HG02588 (cell line): ENCODE measurements at regions not wholly inside any gene's neighbourhood (a gene's known extent, or its start where the extent isn't known, plus 50 kb on each side); places are given as distances from the start of the nearest gene placed in this dataset.
"Not testable (repeated sequence)": the region's sequence is repeated elsewhere in the genome, so short reads cannot be mapped to it uniquely, and the experiment has no call there.

Source experiments
- ATAC-seq: cut with Tn5 transposase; IDR thresholded peaks from one replicate; pipeline ENCODE4 v1.9.1; 2021; ENCODE audit warnings: mild to moderate bottlenecking, moderate library complexity; ENCODE audit not compliant: unreplicated experiment

GRCh38 chr11:28951191-28951590 is 843.0 kb downstream of the METTL15 start:
- ATAC-seq: no peak

- ATAC-seq: no peak
These were observed 831.2 kb downstream of the METTL15 start for GRCh38 chr11:28939381-28939780.

DNA sequence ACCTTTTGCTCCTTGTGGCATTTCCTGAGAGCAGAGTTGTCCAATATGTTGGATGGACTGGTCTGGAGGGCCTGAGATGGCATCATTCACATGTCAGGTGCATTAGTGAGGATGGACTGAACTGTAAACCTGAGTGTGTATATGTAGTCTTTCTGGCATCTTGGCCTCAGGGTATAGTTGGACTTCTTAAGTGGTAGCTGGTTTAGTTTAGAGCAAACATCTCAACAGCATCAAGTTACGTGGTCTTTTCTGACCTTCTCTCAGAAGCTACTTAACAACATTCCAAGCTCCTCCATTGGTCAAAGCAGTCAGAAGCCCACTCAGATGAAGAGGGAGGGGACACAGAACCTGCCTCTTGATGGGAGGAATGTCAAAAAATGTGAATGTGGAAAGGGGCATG is 829.9 kb downstream of the METTL15 start:
- no peak for ATAC-seq

- no peak for ATAC-seq
These were observed 824.8 kb downstream of the METTL15 start for GRCh38 chr11:28932940-28933339.

- no peak for ATAC-seq
These were observed 815.8 kb downstream of the METTL15 start for GRCh38 chr11:28924004-28924403.

GRCh38 chr11:28922386-28922981 is 814.3 kb downstream of the METTL15 start:
- no peak for ATAC-seq

GRCh38 chr11:28919194-28919593 is 811.0 kb downstream of the METTL15 start:
- no peak for ATAC-seq

- no peak for ATAC-seq
These were observed 805.7 kb downstream of the METTL15 start for GRCh38 chr11:28913883-28914282.

- no peak for ATAC-seq
These were observed 803.6 kb downstream of the METTL15 start for GRCh38 chr11:28911829-28912228.

GRCh38 chr11:28910926-28911325 is 802.7 kb downstream of the METTL15 start:
- no peak for ATAC-seq

GRCh38 chr11:28903716-28904115 is 795.5 kb downstream of the METTL15 start:
- ATAC-seq: no peak

- no peak for ATAC-seq
These were observed 792.2 kb downstream of the METTL15 start for GRCh38 chr11:28900427-28900826.

DNA sequence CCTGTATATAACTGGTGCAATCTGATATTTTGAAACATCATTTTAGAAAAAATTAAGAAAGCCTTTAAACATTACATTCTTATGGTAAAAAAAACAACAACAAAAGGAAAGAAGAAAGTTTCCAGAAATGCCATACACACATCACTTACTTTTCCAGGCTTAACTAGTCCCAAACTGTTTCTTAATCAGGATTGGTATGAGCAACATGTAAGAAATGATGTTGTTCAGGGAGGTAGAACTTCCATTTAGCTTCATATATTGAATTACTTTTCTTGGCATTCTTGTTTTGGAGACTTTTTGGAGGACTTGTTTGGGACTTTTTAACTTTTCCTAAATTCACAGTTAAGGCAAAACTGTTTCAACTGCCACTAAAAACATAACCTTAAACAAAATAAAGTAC is 791.5 kb downstream of the METTL15 start:
- no peak for ATAC-seq

- ATAC-seq: not testable (repeated sequence)
These were observed 782.4 kb downstream of the METTL15 start for GRCh38 chr11:28890601-28891040.

DNA sequence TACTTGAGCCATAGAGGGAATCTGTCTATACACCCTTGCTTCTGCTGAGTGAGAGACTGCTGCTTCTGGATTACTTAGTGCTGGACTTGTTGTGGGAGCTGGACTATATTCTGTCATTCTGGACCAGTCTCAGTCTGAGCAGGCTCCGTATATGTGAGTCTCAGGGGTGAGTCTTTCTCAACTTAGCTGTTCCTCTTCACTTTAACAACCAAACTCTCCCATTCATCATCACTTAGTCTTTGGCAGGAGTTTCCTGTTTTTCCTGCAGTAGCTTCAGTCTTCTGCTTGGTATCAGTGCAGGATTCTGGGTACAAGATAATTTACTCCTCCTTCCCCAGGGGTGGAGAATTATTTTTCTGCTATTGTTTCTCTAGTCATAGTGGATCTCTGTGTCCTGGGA is 779.5 kb downstream of the METTL15 start:
- ATAC-seq: no peak

GRCh38 chr11:28879869-28880268 is 771.7 kb downstream of the METTL15 start:
- ATAC-seq: no peak

GRCh38 chr11:28878025-28878424 is 769.8 kb downstream of the METTL15 start:
- ATAC-seq: no peak

GRCh38 chr11:28877340-28877739 is 769.2 kb downstream of the METTL15 start:
- no peak for ATAC-seq

DNA sequence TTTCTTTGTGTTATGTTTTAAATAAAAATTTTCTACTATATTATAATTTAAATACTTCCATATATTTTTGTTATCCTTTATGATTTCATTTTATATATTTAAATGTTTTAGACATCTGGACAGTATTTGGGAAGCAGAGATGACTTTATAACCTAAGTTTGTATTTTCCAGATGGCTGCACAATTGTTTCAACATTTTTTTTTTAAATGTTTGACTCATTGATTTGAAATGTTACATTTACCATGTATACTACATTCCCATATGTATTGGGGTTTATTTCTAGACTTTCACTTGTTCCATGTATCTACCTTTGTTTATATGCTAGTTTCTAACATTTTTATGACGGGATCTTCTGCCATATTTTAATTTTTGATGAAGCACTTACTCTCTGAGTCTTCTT is 766.5 kb downstream of the METTL15 start:
- ATAC-seq: no peak

DNA sequence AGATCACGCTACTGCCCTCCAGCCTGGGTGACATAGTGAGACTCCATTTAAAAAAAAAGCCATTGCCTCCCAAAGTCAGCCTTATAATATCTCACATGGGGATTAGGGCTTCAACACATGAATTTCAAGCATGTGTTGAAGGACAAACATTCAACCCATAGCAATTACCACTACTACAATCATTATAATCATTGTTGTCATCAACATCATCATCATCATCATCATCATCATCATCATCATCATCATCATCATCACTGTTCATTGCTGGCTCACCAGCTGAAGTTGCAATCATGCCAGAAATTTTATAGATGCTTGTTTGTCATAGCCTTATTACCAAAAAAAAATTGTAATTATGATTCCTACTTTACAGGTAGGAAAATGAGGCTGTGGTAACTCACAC is 762.9 kb downstream of the METTL15 start:
- ATAC-seq: no peak

DNA sequence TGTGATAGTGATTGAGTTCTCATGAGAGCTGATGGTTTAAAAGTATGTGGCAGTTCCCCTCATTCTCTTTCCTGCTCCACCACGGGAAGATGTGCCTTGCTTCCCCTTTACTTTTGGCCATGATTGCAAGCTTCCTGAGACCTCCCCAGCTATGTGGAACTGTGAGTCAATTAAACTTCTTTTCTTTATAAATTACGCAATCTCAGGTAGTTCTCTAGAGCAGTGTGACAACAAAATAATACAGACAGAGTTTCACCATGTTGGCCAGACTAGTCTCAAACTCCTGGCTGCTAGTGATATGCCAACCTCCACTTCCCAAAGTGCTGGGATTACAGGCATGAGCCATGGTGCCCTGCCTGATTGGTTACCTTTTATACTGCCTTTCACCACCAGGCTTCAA is 755.2 kb downstream of the METTL15 start:
- no peak for ATAC-seq

- ATAC-seq: no peak
These were observed 752.7 kb downstream of the METTL15 start for GRCh38 chr11:28860893-28861292.

DNA sequence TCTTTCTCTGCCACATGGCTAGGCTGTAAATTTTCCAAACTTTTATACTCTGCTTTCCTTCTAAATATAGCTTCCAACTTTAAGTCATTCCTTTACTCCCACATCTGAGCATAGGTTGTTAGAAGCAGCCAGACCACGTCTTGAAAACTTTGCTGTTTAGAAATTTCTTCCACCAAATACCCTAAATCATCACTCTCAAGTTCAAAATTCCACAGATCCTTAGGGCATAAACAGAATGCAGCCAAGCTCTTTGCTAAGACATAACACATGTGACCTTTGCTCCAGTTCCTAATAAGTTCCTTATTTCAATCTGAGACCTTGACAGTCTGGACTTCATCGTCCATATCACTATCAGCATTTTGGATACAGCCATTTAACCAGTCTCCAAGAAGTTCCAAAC is 749.9 kb downstream of the METTL15 start:
- no peak for ATAC-seq
